HT1080 (cell line): ENCODE measurements at regions not wholly inside any gene's neighbourhood (a gene's known extent, or its start where the extent isn't known, plus 50 kb on each side); places are given as distances from the start of the nearest gene placed in this dataset.
"Not testable (repeated sequence)": the region's sequence is repeated elsewhere in the genome, so short reads cannot be mapped to it uniquely, and the experiment has no call there.

Experiments used
- DNase-seq: peaks from one replicate; pipeline ENCODE4 v3.0.0-alpha.2; 2015; ENCODE audit warnings: low read depth

- no peak for DNase-seq
Measured at GRCh38 chr3:168976969-168977368, 686.5 kb downstream of the MECOM start.

- DNase-seq = no peak
Measured at GRCh38 chr3:168975576-168975975, 687.9 kb downstream of the MECOM start.

DNA sequence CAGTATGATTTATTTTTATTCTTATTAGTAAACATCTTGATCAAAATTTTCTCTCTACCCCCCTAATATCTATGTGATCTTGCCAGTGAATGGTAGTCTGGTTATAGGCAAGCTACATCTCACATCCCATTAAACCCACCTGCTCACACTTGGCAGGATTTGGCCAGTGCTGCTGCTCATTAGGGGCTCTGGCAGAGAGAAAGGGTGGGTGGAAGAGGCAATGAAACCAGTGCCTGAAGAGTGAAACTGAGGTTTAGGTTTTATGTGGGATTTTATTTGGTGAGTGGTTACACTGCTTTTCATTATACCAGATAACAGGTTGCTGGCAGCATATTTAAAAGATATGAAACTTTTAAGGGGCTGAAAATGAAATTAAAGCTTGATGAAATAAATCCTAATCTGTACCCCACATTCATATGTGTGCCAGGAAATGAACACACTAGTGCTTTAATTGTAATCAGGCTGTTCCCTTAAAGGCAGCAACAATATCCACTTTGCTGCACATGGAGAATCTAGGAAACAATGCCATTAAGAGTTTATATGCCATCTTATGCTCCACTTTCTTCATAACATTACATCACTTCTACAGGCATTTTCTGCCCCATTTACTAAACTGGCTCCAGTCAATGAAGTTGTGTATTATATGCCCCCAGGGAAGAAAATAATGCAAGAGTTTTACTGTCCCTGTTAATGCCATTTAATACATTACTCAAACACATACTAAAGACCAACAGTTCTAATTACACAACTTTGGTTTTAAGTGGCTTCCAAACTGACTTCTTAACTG, 688.7 kb downstream of the MECOM start:
- no peak for DNase-seq

DNA sequence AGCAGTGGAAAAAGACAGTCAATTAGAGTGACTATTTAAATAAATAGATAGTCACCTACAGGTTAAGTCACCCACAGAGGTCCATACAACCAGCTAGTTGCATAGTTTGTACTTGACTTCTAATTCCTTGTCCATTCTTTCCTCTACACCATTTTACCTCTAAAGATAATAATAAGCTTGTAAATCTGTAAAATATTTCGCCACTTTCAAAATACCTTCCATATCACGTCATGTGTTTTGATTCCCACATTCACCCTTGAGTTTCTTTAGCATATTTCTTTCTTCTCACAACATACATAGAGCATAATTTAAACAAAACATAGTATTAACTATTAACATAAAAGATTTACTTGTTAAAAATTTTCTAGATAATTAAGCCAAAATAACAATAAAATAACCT, 689.6 kb downstream of the MECOM start:
- no peak for DNase-seq

DNA sequence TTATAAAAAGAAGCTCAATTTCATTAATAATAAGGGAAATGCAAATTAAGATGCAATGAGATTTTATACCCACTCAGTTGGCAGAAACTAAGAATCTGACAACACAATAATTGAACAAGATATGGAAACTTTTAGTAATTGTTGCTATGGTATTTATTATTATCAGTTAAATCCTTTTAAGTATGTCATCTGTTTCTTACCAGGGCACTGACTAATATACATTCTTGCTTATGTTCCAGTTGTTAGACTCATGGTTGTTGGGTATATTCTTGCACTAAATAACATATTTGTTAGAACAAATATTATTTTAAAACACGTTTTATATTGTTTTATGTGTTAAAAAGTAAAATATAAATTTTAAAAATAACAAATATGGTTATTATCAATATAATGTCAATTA, 690.3 kb downstream of the MECOM start:
- no peak for DNase-seq

- DNase-seq = no peak
Measured at GRCh38 chr3:168968609-168969008, 694.9 kb downstream of the MECOM start.

DNA sequence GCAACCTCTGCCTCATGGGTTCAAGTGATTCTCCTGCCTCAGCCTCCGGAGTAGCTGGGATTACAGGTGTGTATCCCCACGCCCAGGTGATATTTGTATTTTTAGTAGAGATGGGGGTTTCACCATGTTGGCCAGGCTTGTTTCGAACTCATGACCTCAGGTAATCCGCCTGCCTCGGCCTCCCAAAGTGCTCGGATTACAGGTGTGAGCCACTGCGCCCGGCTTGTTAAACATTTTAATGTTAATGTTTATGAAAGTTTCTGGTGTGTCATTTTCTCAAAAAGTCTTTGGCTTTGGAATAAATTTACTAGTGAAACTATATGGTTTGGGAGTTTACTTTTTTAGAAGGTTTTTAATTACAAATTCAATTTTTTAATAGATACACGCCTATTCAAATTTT, 698.8 kb downstream of the MECOM start:
- DNase-seq = no peak

DNA sequence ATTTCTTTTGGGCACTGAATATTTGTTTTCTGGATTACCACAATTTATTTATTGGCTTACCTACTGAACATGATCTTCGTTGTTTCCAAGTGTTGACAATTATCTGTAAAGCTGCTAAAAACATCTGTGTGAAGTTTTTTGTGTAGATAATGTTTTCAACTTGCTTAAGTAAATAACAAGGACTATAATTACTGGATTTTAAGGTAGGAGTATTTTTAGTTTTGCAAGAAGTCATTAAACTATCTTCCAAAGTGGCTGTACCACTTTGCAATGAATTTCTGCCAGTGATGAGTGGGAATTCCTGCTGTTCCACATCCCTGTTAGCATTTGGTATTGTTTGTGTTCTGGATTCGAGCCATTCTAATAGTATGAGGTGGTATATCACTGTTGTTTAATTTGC, 702.2 kb downstream of the MECOM start:
- DNase-seq = no peak

- no peak for DNase-seq
Measured at GRCh38 chr3:168959731-168960130, 703.8 kb downstream of the MECOM start.

- DNase-seq = no peak
Measured at GRCh38 chr3:168958466-168958865, 705.0 kb downstream of the MECOM start.

DNA sequence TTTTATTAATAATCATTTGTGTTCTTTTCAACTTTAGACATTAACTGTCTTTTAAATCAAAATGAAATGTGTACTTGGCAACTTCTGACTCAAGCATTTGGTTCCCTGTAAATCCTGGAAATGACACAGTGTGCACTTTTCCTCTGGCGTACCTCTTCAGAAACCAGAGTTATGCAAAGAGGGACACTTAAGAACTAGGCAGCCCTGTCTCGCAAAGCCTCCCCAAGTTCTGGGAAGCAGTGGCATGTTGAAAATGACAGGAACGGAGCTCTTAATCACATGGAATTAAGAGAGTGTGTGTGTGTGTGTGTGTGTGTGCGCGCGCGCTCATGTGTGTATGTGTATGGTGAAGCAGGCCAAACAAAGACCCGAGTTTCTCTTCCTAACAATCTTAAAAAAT, 707.4 kb downstream of the MECOM start:
- DNase-seq = no peak

GRCh38 chr3:168952551-168952950, 711.0 kb downstream of the MECOM start:
- peak; percentile 70 for DNase-seq

DNA sequence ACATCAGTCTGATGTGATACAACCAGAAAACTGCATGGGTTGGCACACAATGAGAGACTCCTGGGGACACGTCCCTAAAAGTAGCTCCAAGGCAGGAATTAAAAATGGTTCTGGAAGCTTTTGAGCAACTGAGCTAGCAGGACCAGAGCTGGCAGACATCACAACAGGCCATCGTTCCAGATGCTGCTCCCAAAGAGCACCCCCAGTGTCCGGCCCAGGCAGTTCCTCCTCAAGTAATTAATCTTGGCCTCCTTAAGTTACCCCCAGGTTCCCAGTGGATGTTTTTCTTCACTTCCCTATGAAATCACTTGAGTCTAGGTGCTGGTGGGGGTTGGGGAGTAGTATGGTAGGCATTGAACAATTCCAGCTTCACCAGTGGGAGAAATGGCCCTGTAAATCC, 711.6 kb downstream of the MECOM start:
- peak; percentile 8 for DNase-seq

GRCh38 chr3:168951368-168951767, 712.1 kb downstream of the MECOM start:
- peak; percentile 65 for DNase-seq

GRCh38 chr3:168950622-168951021, 712.9 kb downstream of the MECOM start:
- no peak for DNase-seq

DNA sequence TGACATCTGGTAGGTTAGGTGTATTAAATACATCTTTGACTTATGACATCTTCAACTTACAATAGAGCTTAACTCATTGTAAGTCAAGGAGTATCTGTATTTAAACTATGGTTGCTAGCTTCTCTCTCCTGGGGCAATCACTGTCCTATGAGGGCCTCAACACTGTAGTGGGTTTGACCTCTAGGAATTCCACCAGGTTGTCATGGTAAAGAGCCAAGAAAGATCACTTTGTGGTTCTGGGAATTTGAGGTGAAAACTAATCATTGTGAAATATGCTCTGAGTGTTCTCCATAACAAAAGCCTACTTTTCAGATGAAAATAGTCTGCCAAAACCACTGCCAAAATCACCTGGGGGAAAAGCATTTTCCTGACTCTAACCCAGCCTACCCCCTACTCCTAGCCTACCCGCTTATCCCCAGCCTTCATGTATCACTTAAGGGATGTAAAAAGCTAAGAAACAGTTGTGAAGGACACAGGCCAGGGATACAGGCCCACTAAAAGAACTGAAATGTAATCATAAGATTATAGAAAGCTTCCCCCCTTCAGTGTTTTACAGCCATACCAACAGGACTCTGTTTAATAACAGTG, 723.8 kb downstream of the MECOM start:
- no peak for DNase-seq

DNA sequence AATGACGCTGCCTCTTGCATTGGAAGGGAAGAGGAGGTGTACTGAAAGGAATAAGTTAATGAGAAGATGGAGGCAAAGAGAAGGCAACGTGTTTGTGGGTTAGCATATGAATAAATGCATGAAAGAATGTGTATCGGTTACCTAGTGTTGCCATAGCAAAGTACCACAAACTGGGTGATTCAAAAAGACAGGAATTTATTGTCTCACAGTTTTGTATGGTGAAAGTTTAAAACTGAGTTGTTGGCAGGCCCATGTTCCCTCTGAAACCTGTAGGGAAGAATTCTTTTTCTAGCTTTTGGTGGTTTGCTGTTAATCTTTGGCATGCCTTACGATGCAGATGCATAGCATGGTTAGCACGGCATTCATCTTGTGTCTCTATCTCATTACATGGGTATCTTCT, 729.9 kb downstream of the MECOM start:
- DNase-seq = peak; percentile 77

GRCh38 chr3:168929997-168930396, 733.5 kb downstream of the MECOM start:
- DNase-seq = not testable (repeated sequence)

GRCh38 chr3:168926426-168926825, 737.1 kb downstream of the MECOM start:
- DNase-seq = no peak

- no peak for DNase-seq
Measured at GRCh38 chr3:168925568-168925967, 737.9 kb downstream of the MECOM start.

GRCh38 chr3:168914662-168915061, 748.9 kb downstream of the MECOM start:
- peak; percentile 73 for DNase-seq

DNA sequence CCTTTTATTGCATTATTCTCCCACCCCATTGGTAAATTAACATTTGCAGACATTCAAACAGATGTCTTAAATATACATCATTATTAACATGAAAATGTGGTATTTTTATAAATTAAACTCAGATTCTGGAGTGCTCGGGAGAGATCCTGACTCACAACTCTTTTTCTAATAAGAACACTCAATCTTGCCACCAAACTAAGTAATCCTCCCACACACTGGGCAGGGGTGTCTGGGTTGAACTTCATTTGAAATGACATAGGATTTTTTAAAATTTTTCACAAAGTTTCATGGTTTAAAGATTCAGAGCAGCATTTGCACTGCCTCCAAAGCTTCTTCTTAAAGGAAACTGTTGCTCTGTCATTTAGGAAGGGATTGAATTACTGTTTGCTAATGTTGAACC, 754.3 kb downstream of the MECOM start:
- no peak for DNase-seq

GRCh38 chr3:168895419-168895818, 768.1 kb downstream of the MECOM start:
- DNase-seq = no peak
